Thyroid gland (tissue), 4 donors: ENCODE measurements at regions not wholly inside any gene's neighbourhood (a gene's known extent, or its start where the extent isn't known, plus 50 kb on each side); places are given as distances from the start of the nearest gene placed in this dataset.

Source experiments
- POLR2A ChIP-seq, 2 donors: fragments of 450-650 bp; IDR thresholded peaks; one replicate each; pipeline ENCODE4 v1.6.1; 2017; ENCODE audit warnings: antibody characterized with exemption in 2 of 2, mild to moderate bottlenecking in 2 of 2, moderate library complexity in 1 of 2
- TF ChIP-seq, protein P1 (sequence below), 6 experiments: fragments of 200-600 bp in 3 of 6; fragments of 450-650 bp in 3 of 6; sonication (generic) in 3 of 6; IDR thresholded peaks; one replicate each; pipeline ENCODE4 v1.5.1; 2016 to 2019; ENCODE audit warnings: antibody characterized with exemption in 6 of 6, mild to moderate bottlenecking in 2 of 6, inconsistent platforms in 1 of 6, moderate library complexity in 1 of 6

DNA sequence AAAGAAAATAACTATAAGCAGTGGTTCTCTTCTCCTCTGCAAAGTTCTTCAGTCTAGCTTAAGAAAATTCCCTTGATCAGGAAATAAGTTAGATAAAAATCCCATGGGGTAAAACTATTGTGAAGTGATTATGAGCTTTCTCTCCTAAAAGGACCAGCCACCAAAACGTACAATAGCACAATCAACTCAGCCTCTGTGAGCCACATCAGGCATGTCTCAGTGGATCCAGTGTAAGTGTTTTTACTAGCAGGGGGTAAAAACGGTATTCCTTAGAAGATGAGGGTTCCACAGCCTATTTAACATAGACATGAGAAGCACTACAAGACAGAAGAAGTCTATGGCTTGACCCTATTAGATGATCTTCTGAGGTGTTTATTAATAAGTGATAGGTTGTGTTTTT, 503.2 kb downstream of the PIK3C3 start:
- TF ChIP-seq, protein P1, sequence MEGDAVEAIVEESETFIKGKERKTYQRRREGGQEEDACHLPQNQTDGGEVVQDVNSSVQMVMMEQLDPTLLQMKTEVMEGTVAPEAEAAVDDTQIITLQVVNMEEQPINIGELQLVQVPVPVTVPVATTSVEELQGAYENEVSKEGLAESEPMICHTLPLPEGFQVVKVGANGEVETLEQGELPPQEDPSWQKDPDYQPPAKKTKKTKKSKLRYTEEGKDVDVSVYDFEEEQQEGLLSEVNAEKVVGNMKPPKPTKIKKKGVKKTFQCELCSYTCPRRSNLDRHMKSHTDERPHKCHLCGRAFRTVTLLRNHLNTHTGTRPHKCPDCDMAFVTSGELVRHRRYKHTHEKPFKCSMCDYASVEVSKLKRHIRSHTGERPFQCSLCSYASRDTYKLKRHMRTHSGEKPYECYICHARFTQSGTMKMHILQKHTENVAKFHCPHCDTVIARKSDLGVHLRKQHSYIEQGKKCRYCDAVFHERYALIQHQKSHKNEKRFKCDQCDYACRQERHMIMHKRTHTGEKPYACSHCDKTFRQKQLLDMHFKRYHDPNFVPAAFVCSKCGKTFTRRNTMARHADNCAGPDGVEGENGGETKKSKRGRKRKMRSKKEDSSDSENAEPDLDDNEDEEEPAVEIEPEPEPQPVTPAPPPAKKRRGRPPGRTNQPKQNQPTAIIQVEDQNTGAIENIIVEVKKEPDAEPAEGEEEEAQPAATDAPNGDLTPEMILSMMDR (IDR thresholded peaks at IDR 0.05) = no peak
- no peak for TF ChIP-seq POLR2A (IDR thresholded peaks at IDR 0.05)
